Epithelial cell of esophagus (primary cell): ENCODE measurements at regions not wholly inside any gene's neighbourhood (a gene's known extent, or its start where the extent isn't known, plus 50 kb on each side); places are given as distances from the start of the nearest gene placed in this dataset.
A peak's percentile ranks its signal among the peaks of the same experiment; 100 is the strongest.

Experiments used
- DNase-seq: peaks from one replicate; pipeline ENCODE4 v3.0.0; 2010; ENCODE audit warnings: low read depth
- H3K4me3 ChIP-seq: 2 replicates; pipeline ENCODE4 v1.5.1; 2011; ENCODE audit warnings: mild to moderate bottlenecking, low read length, control low read depth
- TF ChIP-seq, protein P1 (sequence below): IDR thresholded peaks from 2 replicates; pipeline ENCODE4 v1.5.1; 2011; ENCODE audit warnings: low read depth, mild to moderate bottlenecking, low read length, control low read depth, inconsistent platforms; ENCODE audit not compliant: insufficient read depth; ENCODE audit errors: missing control alignments

DNA sequence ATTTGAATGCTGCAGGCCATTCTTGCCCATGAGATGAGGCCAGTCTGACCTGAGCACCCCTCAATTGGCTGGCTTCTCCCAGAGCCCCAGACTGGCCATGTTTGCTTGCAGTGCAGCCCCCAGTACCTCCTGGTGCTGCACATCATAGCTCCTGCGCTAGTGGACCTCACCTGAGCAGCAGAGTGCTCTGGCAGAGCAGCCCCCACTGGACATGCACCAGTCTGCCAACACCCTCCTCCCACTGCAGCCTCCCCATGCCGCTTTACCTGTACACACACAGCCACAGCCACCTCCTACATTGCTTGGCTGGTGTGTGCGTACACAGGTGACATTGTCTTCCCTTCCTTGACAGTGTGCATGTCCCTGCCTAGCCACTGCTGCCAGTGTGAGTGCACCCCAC lies 940.2 kb downstream of the EFNA5 start:
- DNase-seq: no peak
- H3K4me3 ChIP-seq: no peak overlapping the region
- TF ChIP-seq, protein P1, sequence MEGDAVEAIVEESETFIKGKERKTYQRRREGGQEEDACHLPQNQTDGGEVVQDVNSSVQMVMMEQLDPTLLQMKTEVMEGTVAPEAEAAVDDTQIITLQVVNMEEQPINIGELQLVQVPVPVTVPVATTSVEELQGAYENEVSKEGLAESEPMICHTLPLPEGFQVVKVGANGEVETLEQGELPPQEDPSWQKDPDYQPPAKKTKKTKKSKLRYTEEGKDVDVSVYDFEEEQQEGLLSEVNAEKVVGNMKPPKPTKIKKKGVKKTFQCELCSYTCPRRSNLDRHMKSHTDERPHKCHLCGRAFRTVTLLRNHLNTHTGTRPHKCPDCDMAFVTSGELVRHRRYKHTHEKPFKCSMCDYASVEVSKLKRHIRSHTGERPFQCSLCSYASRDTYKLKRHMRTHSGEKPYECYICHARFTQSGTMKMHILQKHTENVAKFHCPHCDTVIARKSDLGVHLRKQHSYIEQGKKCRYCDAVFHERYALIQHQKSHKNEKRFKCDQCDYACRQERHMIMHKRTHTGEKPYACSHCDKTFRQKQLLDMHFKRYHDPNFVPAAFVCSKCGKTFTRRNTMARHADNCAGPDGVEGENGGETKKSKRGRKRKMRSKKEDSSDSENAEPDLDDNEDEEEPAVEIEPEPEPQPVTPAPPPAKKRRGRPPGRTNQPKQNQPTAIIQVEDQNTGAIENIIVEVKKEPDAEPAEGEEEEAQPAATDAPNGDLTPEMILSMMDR: no peak

DNA sequence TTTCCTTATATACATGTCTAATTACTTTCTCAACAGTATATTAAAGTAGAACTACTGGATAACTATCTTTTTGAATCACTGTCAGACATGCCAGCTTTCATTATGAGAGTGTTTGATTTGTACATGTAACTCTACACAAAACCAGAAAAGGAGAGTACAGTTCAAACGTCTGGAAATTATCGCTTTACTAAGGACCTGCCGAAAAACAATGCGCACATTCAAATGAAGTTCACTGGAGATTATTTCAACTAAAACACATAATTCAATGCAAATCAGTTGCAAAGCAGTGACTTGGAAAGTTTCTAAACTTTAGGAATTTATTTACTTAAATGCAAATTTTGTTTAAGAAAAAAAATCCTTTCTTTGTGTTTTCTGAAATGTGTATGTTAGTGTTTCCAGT lies 942.5 kb downstream of the EFNA5 start:
- TF ChIP-seq, protein P1: no peak
- no peak for DNase-seq
- no peak overlapping the region for H3K4me3 ChIP-seq

DNA sequence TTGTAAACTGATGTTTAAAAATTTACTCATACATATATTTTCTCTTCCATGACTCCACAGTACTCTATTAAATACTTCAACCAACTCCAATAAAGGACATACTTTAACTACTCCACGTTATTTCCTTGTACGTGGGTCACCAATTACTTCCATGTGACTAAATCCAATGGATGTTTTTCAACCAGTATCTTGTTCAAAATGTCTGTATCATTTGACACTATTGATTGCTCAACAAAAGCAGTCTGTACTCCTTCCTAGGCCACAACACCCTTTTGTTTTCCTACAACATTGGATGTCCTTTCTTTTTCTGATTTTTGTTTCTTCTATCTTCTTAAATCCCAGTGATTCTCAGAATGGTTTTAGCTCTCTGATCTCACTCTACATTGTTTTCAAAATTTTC lies 943.7 kb downstream of the EFNA5 start:
- H3K4me3 ChIP-seq: no peak overlapping the region
- DNase-seq: no peak
- TF ChIP-seq, protein P1: no peak

DNA sequence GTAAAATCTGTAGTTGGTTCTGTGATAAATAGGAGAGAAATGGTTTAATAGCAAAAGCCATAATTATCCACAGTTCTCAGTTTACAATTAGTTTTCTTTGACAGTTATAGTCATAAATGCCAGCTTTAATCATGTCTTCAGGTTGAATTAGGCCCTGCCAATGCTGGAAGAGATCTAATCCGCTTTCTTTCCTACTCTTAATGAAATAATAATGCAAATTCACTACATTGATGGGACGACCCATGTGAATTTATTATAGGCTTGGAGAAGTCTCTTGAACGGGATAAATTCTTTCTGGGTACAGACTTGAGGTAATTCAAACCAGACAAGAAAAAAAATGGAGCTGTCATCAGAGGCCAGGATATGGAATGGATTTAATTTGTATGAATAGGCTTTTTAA lies 950.4 kb downstream of the EFNA5 start:
- H3K4me3 ChIP-seq: no peak overlapping the region
- TF ChIP-seq, protein P1: no peak
- DNase-seq: no peak

DNA sequence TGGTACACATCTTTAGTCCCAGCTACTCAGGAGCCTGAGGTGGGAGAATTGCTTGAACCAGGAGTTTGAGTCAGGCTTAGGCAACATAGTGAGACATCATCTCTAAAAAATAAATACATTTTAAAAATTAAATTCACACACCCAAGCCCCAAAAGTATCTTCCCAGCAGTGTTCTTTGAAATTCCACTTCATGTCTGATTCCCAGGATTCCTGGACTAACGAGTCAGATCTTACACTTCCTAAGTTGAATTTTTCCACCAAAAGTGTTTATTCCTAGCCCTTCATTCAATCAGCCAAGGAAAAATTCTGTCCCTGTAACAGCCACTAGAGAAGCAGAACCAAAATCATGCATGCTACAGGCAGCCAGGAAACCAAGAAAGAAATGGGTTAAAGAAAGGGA lies 970.9 kb downstream of the EFNA5 start:
- DNase-seq: no peak
- H3K4me3 ChIP-seq: no peak overlapping the region
- TF ChIP-seq, protein P1: no peak

DNA sequence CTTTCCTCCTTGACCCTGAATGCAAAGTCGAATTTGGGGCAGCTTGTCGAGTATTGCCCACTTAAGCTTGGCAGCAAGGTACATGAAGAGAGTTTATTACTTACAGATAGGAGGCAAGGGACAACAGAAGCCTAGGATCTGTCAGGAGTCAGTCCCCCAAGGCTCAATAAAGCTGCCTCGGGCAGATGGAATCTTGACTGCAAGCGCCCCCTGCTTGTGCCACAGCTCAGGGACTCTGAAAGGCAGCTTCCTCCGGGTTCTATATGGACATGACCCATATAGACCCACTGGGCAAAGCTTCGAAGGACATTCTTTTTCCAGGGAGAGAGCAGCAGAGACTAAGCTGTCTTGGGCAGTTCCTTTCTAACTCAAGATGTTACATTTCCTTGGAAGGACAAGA lies 971.5 kb downstream of the EFNA5 start:
- DNase-seq: no peak
- TF ChIP-seq, protein P1: peak; percentile 13
- H3K4me3 ChIP-seq: no peak overlapping the region

DNA sequence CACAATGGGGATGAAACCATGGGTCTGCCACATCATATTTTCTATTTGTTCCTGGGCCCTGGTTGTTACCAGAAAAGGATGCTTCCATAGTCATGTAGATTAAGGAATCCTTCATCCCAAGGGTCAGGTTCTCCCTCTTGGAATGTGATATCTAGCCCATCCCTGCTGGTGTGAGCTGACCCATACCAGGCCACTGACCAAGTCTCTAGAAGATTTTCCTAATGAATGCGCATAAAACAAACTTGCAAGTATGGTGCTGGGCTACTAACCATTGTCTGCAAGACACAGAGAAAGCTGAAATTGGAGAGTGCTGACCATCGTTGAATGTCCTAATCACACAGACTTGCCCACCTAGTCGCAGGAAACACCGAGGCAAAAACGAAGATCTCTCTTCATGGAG lies 972.6 kb downstream of the EFNA5 start:
- no peak for DNase-seq
- no peak overlapping the region for H3K4me3 ChIP-seq
- TF ChIP-seq, protein P1: no peak
